ENCODE measurements at regions not wholly inside any gene's neighbourhood (a gene's known extent, or its start where the extent isn't known, plus 50 kb on each side); places are given as distances from the start of the nearest gene placed in this dataset.

DNA sequence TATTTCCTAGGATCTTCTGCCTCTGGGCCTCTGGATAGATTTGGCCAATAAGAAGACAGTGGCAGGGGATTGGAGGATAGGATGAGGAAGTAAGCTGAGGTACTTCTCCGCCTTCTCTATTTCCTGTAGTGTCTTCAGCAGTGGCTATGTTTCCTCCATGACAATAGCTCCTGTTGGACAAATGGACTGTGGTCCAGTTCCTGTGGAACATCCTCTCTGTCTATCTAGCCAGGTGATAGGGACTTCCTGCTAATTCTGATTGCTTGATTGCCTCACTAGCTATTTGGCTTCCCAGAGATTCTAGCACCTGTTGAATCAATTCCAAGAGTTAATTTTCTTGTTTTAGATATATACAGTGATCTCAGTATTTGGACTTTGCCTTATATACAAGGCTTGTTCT, 456.2 kb upstream of the NECTIN3 start:
- TF ChIP-seq CTCF (IDR thresholded peaks at IDR 0.05; ENCODE audit: low read depth, low read length) = no peak
- Histone ChIP-seq H3K9me3 (ENCODE audit: control insufficient read depth, insufficient read depth, low read length) (no peaks in the 10 kb centered on the region), H3K4me3 (ENCODE audit: low read depth, low read length) (no peak overlapping the region), H3K27ac (ENCODE audit: low read depth, low read length) (no peak overlapping the region), H3K27me3 (ENCODE audit: control insufficient read depth, insufficient read depth, low read length) (no peaks in the 10 kb centered on the region)
- POLR2A ChIA-PET = no interaction called here
- CTCF ChIA-PET = no interaction called here
- no peak for DNase-seq (ENCODE audit: low read depth, low spot score)

GRCh38 chr3:110618512-110619226, 452.9 kb upstream of the NECTIN3 start:
- CTCF ChIA-PET = no interaction called here
- no peak overlapping the region for H3K27ac ChIP-seq (ENCODE audit: low read depth, low read length)
- DNase-seq (ENCODE audit: low read depth, low spot score) = no peak
- TF ChIP-seq CTCF (IDR thresholded peaks at IDR 0.05; ENCODE audit: low read depth, low read length) = no peak
- no peaks in the 10 kb centered on the region for H3K27me3 ChIP-seq (ENCODE audit: control insufficient read depth, insufficient read depth, low read length)
- POLR2A ChIA-PET = no interaction called here
- H3K4me3 ChIP-seq (ENCODE audit: low read depth, low read length) = no peak overlapping the region
- no peaks in the 10 kb centered on the region for H3K9me3 ChIP-seq (ENCODE audit: control insufficient read depth, insufficient read depth, low read length)

DNA sequence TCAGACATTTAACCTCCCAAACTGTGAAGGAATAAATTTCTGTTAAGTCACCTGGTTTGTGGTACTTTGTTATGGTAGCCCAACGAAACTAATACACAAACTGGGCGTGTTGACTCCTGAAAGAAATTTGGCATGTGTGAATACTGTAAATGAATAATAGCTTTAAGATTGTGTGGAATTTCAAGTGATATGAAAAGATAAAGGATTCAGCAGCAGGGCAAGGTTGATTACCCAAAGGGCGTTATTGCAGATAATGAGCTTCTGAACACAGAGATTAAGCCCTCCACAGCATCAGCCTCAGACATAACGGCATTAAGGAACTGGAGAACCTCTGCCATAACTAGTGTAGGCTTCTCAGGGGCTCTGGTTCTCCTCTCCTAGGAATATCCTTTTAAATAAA, 451.5 kb upstream of the NECTIN3 start:
- Histone ChIP-seq H3K27me3 (ENCODE audit: control insufficient read depth, insufficient read depth, low read length) (no peaks in the 10 kb centered on the region), H3K9me3 (ENCODE audit: control insufficient read depth, insufficient read depth, low read length) (no peaks in the 10 kb centered on the region), H3K4me3 (ENCODE audit: low read depth, low read length) (no peak overlapping the region), H3K27ac (ENCODE audit: low read depth, low read length) (no peak overlapping the region)
- DNase-seq (ENCODE audit: low read depth, low spot score) = no peak
- TF ChIP-seq CTCF (IDR thresholded peaks at IDR 0.05; ENCODE audit: low read depth, low read length) = no peak
- ChIA-PET POLR2A (no interaction called here), CTCF (no interaction called here)

- POLR2A ChIA-PET = no interaction called here
- CTCF ChIA-PET = no interaction called here
- no peaks in the 10 kb centered on the region for H3K27me3 ChIP-seq (ENCODE audit: control insufficient read depth, insufficient read depth, low read length)
- H3K27ac ChIP-seq (ENCODE audit: low read depth, low read length) = no peak overlapping the region
- H3K4me3 ChIP-seq (ENCODE audit: low read depth, low read length) = no peak overlapping the region
- H3K9me3 ChIP-seq (ENCODE audit: control insufficient read depth, insufficient read depth, low read length) = no peaks in the 10 kb centered on the region; the same call in 1 of the 2 replicates
- no peak for TF ChIP-seq CTCF (IDR thresholded peaks at IDR 0.05; ENCODE audit: low read depth, low read length)
- no peak for DNase-seq (ENCODE audit: low read depth, low spot score)
These were observed 448.0 kb upstream of the NECTIN3 start for GRCh38 chr3:110623571-110623970.

DNA sequence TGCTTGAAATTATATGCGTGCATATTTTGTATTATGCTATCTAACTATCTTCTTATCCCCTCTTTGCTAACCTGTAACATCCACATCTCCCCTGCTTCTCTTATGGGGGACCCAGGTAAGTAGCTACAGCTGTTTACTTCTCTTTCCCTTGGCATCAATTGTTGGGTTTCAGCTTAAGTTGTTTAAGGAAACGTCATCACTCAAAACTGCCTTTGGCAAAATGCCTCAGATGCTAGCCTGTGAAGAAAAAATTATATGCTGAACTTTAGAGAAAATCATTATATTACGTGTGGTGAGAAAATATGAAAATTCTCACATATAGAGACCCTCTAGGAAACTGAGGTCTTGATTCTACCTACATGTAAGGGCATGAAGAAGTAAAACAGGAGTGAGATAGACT, 447.0 kb upstream of the NECTIN3 start:
- no peak for TF ChIP-seq CTCF (IDR thresholded peaks at IDR 0.05; ENCODE audit: low read depth, low read length)
- Histone ChIP-seq H3K4me3 (ENCODE audit: low read depth, low read length) (no peak overlapping the region), H3K9me3 (ENCODE audit: control insufficient read depth, insufficient read depth, low read length) (no peaks in the 10 kb centered on the region; the same call in 1 of the 2 replicates), H3K27me3 (ENCODE audit: control insufficient read depth, insufficient read depth, low read length) (no peaks in the 10 kb centered on the region), H3K27ac (ENCODE audit: low read depth, low read length) (no peak overlapping the region)
- DNase-seq (ENCODE audit: low read depth, low spot score) = peak; percentile 23
- ChIA-PET CTCF (no interaction called here), POLR2A (no interaction called here)

All from AG04450 (cell line).